OCI-LY7 (cell line): ENCODE measurements at regions not wholly inside any gene's neighbourhood (a gene's known extent, or its start where the extent isn't known, plus 50 kb on each side); places are given as distances from the start of the nearest gene placed in this dataset.

Experiments
- BruUV-seq: library from RNA; stranded (reverse); fragments of 400-500 nt; replicated peaks from 2 replicates; lab custom pipeline; 2021; lab: Mats Ljungman, UMichigan
- CTCF ChIA-PET: fragments of 300-600 bp; sonication (Branson Sonifier 250); formaldehyde crosslinking; loops from one replicate; lab custom pipeline; 2022; ENCODE audit warnings: antibody characterized with exemption; ENCODE audit not compliant: unreplicated experiment; lab: Charles Lee
- POLR2A ChIA-PET: fragments of 300-600 bp; sonication (Branson Sonifier 250); formaldehyde crosslinking; loops from one replicate; lab custom pipeline; 2022; ENCODE audit warnings: antibody characterized with exemption; lab: Charles Lee
- DNase-seq: peaks from one replicate; pipeline ENCODE4 v3.0.0-alpha.2; 2015; ENCODE audit warnings: low spot score
- H2AFZ ChIP-seq: fragments of 200-600 bp; sonication (generic), shearing (Covaris generic); 2 replicates; pipeline ENCODE4 v1.6.1; 2014; ENCODE audit warnings: mild to moderate bottlenecking, antibody characterized with exemption, low read length, moderate library complexity
- H3K27ac ChIP-seq: fragments of 200-600 bp; sonication (generic); 2 replicates; pipeline ENCODE4 v1.5.1; 2014; ENCODE audit warnings: mixed run types, low read depth, mild to moderate bottlenecking, moderate library complexity, low read length, inconsistent platforms; ENCODE audit not compliant: poor library complexity, severe bottlenecking
- H3K36me3 ChIP-seq: fragments of 200-600 bp; sonication (generic); 2 replicates; pipeline ENCODE4 v1.6.1; 2014; ENCODE audit warnings: mild to moderate bottlenecking, antibody characterized with exemption, low read length, moderate library complexity, mixed read lengths; ENCODE audit not compliant: insufficient read depth
- H3K4me1 ChIP-seq: fragments of 200-600 bp; sonication (generic); 2 replicates; pipeline ENCODE4 v1.5.1; 2014; ENCODE audit warnings: mild to moderate bottlenecking, low read length; ENCODE audit not compliant: insufficient read depth, poor library complexity, severe bottlenecking
- H3K4me2 ChIP-seq: fragments of 200-600 bp; sonication (generic); 2 replicates; pipeline ENCODE4 v1.6.1; 2014; ENCODE audit warnings: mild to moderate bottlenecking, low read length
- H3K4me3 ChIP-seq: fragments of 200-600 bp; sonication (generic); 2 replicates; pipeline ENCODE4 v1.5.1; 2014; ENCODE audit warnings: mild to moderate bottlenecking, low read depth, low read length; ENCODE audit not compliant: poor library complexity, severe bottlenecking
- H3K79me2 ChIP-seq: fragments of 200-600 bp; sonication (generic); 2 replicates; pipeline ENCODE4 v1.6.1; 2016; ENCODE audit warnings: low read depth, mild to moderate bottlenecking, low read length, moderate library complexity, mixed read lengths; ENCODE audit not compliant: insufficient read depth
- H3K9me2 ChIP-seq: fragments of 200-600 bp; sonication (generic); 2 replicates; pipeline ENCODE4 v1.6.1; 2016; ENCODE audit warnings: mild to moderate bottlenecking, low read length, mixed read lengths; ENCODE audit not compliant: insufficient read depth
- H3K9me3 ChIP-seq: fragments of 200-600 bp; sonication (generic); 2 replicates; pipeline ENCODE4 v1.6.1; 2014; ENCODE audit warnings: mild to moderate bottlenecking, mixed run types, low read length, mixed read lengths
- H4K20me1 ChIP-seq: fragments of 200-600 bp; sonication (generic); 2 replicates; pipeline ENCODE4 v1.6.1; 2014; ENCODE audit warnings: mild to moderate bottlenecking, antibody characterized with exemption, low read length, moderate library complexity, mixed read lengths; ENCODE audit not compliant: insufficient read depth
- CTCF ChIP-seq: fragments of 200-600 bp; sonication (generic); conservative IDR thresholded peaks from 2 replicates; pipeline ENCODE4 v1.5.1; 2014; ENCODE audit warnings: mild to moderate bottlenecking, antibody characterized with exemption, low read length, moderate library complexity, mixed read lengths
- EZH2phosphoT487 ChIP-seq: fragments of 200-600 bp; sonication (generic); IDR thresholded peaks from 2 replicates; pipeline ENCODE4 v1.6.1; 2018; ENCODE audit warnings: low read depth, borderline replicate concordance, mild to moderate bottlenecking, mixed run types, antibody characterized with exemption, low read length, moderate library complexity, mixed read lengths
- intact Hi-C: fragments of 100-400 bp; cut with micrococcal nuclease; formaldehyde crosslinking; loops from one replicate; pipeline ENCODE4 v1.10.0; 2022; ENCODE audit not compliant: unreplicated experiment

GRCh38 chr18:56379256-56379655 lies 259.1 kb downstream of the TXNL1 start:
- no peaks in the 10 kb centered on the region for H4K20me1 ChIP-seq
- BruUV-seq: no TSS peak
- no peak for TF ChIP-seq EZH2phosphoT487
- no peak for TF ChIP-seq CTCF
- no peak overlapping the region for H2AFZ ChIP-seq
- no peaks in the 10 kb centered on the region for H3K9me2 ChIP-seq
- POLR2A ChIA-PET: no interaction called here
- H3K36me3 ChIP-seq: no peaks in the 10 kb centered on the region
- H3K27ac ChIP-seq: no peak overlapping the region
- no peaks in the 10 kb centered on the region for H3K79me2 ChIP-seq
- no peak for DNase-seq
- intact Hi-C loops: no loop called here
- H3K9me3 ChIP-seq: no peaks in the 10 kb centered on the region
- no peak overlapping the region for H3K4me2 ChIP-seq
- no peaks in the 10 kb centered on the region for H3K4me1 ChIP-seq
- no peak overlapping the region for H3K4me3 ChIP-seq
- CTCF ChIA-PET: no interaction called here

- Histone ChIP-seq H3K4me1 (no peaks in the 10 kb centered on the region), H3K4me2 (no peak overlapping the region), H3K9me3 (no peaks in the 10 kb centered on the region), H3K4me3 (no peak overlapping the region), H3K79me2 (no peaks in the 10 kb centered on the region), H3K27ac (no peak overlapping the region), H3K9me2 (no peaks in the 10 kb centered on the region), H4K20me1 (no peaks in the 10 kb centered on the region), H3K36me3 (no peaks in the 10 kb centered on the region), H2AFZ (no peak overlapping the region)
- no TSS peak for BruUV-seq
- intact Hi-C loops: no loop called here
- ChIA-PET POLR2A (no interaction called here), CTCF (no interaction called here)
- TF ChIP-seq CTCF: no peak
- TF ChIP-seq EZH2phosphoT487: no peak
- DNase-seq: no peak
Measured at GRCh38 chr18:56377231-56377630, 261.2 kb downstream of the TXNL1 start.

- no peak overlapping the region for H3K4me2 ChIP-seq
- no peaks in the 10 kb centered on the region for H3K9me2 ChIP-seq
- DNase-seq: no peak
- no peaks in the 10 kb centered on the region for H3K36me3 ChIP-seq
- H3K4me3 ChIP-seq: no peak overlapping the region
- no peaks in the 10 kb centered on the region for H3K79me2 ChIP-seq
- no peaks in the 10 kb centered on the region for H3K4me1 ChIP-seq
- POLR2A ChIA-PET: no interaction called here
- H3K27ac ChIP-seq: no peak overlapping the region
- TF ChIP-seq CTCF (no peak), EZH2phosphoT487 (no peak)
- H3K9me3 ChIP-seq: no peaks in the 10 kb centered on the region
- CTCF ChIA-PET: no interaction called here
- intact Hi-C loops: no loop called here
- no peak overlapping the region for H2AFZ ChIP-seq
- H4K20me1 ChIP-seq: no peaks in the 10 kb centered on the region
- no TSS peak for BruUV-seq
Measured at GRCh38 chr18:56374007-56374655, 264.3 kb downstream of the TXNL1 start.
